ENCODE measurements at regions not wholly inside any gene's neighbourhood (a gene's known extent, or its start where the extent isn't known, plus 50 kb on each side); places are given as distances from the start of the nearest gene placed in this dataset.

DNA sequence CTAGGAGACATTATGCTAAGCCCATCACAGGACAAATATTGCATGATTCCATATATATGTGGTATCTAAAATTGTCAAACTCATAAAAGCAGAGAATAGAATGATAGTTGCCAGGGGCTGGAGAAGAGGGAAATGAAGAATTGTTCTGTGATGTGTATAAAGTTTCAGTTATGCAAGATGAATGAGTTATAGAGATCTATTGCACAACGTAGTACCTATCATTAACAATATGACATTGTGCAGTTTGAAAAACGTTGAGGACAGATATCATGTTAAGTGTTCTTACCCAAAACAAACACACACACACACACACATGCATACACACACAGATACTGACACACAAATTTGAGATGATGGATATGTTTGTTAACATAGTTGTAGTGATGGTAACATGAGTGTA is 871.6 kb upstream of the GOT2 start:
- Mint-ChIP-seq H3K27ac (no peak overlapping the region), H3K4me1 (ENCODE audit: low read depth) (peaks cover 19% of the 10 kb centered on the region), H3K36me3 (ENCODE audit: low read depth) (no peaks in the 10 kb centered on the region), H3K27me3 (ENCODE audit: insufficient read depth) (no peaks in the 10 kb centered on the region), H3K4me3 (no peak overlapping the region), H3K9me3 (no peaks in the 10 kb centered on the region)
- no peak for DNase-seq
- TF ChIP-seq CTCF (IDR thresholded peaks at IDR 0.05), result no peak

DNA sequence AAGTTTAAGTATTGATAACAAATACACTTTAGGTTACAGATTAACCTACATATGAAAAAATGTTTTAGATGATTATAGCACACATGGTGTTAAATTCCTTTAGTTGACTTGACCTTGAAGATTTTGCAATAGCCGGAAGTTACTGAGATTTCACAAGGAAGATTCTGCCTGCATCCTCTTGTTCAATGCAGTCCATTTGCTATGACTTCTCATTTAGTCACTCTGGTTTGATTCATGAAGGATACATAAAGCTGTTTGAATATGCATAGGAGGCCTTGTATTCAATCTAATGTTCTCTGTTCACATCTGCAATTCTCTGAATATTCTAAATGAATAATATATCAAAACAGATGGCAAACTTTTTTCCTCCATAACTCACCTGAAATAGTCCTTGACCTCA is 870.2 kb upstream of the GOT2 start:
- peaks cover 19% of the 10 kb centered on the region for H3K4me1 Mint-ChIP-seq (ENCODE audit: low read depth)
- no peak for DNase-seq

GRCh38 chr16:59601452-59601851 is 867.3 kb upstream of the GOT2 start:
- no peak for DNase-seq

More for the DNA sequence above, 870.2 kb upstream of the GOT2 start:
- no peak for TF ChIP-seq CTCF (IDR thresholded peaks at IDR 0.05)
- Mint-ChIP-seq H3K27me3 (ENCODE audit: insufficient read depth) (no peaks in the 10 kb centered on the region), H3K9me3 (no peaks in the 10 kb centered on the region), H3K36me3 (ENCODE audit: low read depth) (no peaks in the 10 kb centered on the region), H3K4me3 (no peak overlapping the region), H3K27ac (no peak overlapping the region)

DNA sequence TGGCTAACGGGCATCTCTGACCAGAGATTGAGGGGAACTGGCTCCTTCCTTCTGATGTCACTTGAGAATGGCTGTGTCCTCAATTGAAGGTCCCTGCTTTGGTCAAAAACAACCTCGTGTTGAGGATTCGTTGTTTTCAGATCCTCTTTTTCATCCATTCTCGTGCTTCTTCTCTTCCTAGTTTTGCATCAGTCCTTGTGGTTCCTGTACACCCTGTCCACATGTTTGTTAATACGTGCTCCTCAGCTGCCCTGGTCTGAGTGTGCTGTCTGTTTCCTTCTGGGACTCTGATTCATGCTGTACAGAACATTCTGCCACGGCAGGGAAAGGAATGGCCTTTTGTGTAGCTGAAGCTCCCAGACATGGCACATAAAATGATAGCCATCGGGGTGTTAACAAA is 863.2 kb upstream of the GOT2 start:
- peak; percentile 35 for DNase-seq
- no peaks in the 10 kb centered on the region for H3K9me3 Mint-ChIP-seq
- no peaks in the 10 kb centered on the region for H3K36me3 Mint-ChIP-seq (ENCODE audit: low read depth)
- no peaks in the 10 kb centered on the region for H3K27me3 Mint-ChIP-seq (ENCODE audit: insufficient read depth)
- peak overlapping the region; percentile 62 for H3K27ac Mint-ChIP-seq
- H3K4me3 Mint-ChIP-seq, result peak overlapping the region; percentile 2; the same call in 1 of the 2 replicates
- peaks cover 64% of the 10 kb centered on the region for H3K4me1 Mint-ChIP-seq (ENCODE audit: low read depth)
- no peak for TF ChIP-seq CTCF (IDR thresholded peaks at IDR 0.05)

More at GRCh38 chr16:59601452-59601851, 867.3 kb upstream of the GOT2 start:
- H3K27me3 Mint-ChIP-seq (ENCODE audit: insufficient read depth), result no peaks in the 10 kb centered on the region
- H3K9me3 Mint-ChIP-seq, result no peaks in the 10 kb centered on the region
- H3K4me3 Mint-ChIP-seq, result no peak overlapping the region
- TF ChIP-seq CTCF (IDR thresholded peaks at IDR 0.05), result no peak
- no peak overlapping the region for H3K27ac Mint-ChIP-seq
- H3K4me1 Mint-ChIP-seq (ENCODE audit: low read depth), result peaks cover 37% of the 10 kb centered on the region
- H3K36me3 Mint-ChIP-seq (ENCODE audit: low read depth), result no peaks in the 10 kb centered on the region

DNA sequence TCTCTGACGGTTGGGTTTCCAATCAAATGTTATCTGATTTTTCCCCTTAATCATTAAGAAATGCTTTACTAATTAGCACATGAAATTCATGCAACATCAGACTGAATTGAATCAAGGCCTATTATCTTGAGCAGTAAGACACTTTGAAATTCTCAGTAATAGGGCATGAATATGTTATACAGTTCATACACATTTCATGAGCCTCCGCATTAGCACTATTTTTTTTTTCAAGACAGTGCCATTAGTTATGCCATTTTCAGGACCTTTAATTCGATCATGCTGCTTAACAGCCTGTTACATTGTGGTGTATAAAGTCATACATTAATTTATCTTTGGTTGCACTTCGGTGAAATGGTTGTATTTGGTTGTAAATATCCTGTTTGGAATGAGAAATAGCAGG is 862.6 kb upstream of the GOT2 start:
- Mint-ChIP-seq H3K9me3 (no peaks in the 10 kb centered on the region), H3K4me1 (ENCODE audit: low read depth) (peaks cover 70% of the 10 kb centered on the region), H3K27ac (no peak overlapping the region), H3K36me3 (ENCODE audit: low read depth) (no peaks in the 10 kb centered on the region), H3K27me3 (ENCODE audit: insufficient read depth) (no peaks in the 10 kb centered on the region), H3K4me3 (no peak overlapping the region)
- DNase-seq, result no peak
- TF ChIP-seq CTCF (IDR thresholded peaks at IDR 0.05), result no peak

DNA sequence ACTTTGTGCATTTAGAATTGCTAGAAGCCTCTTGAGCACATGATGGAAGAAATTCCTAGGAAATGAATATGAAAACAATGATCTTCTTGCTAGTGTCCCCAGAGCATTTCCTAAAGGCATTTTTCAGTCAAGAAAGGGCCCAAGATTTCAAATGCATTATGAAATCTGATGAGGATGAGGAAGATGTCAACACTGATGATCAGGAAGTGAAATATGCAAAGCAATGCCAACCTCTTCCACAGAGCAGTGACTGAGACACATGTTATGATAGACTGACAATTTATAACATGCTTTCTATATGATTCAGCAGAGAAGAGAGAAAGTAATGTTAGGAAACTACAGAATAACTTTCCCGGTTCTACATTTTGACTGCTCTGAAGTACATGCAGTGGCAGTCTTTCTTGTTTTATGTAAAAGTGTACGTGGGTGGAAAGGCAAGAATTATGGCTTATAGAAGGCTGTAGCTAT is 859.1 kb upstream of the GOT2 start:
- Mint-ChIP-seq H3K36me3 (ENCODE audit: low read depth) (no peaks in the 10 kb centered on the region), H3K27ac (peak overlapping the region; percentile 72), H3K27me3 (ENCODE audit: insufficient read depth) (no peaks in the 10 kb centered on the region), H3K9me3 (no peaks in the 10 kb centered on the region), H3K4me3 (peak overlapping the region; percentile 56), H3K4me1 (ENCODE audit: low read depth) (peaks cover 90% of the 10 kb centered on the region)
- peak; percentile 80 for DNase-seq
- TF ChIP-seq CTCF (IDR thresholded peaks at IDR 0.05), result no peak
